ENCODE measurements at regions not wholly inside any gene's neighbourhood (a gene's known extent, or its start where the extent isn't known, plus 50 kb on each side); places are given as distances from the start of the nearest gene placed in this dataset.

DNA sequence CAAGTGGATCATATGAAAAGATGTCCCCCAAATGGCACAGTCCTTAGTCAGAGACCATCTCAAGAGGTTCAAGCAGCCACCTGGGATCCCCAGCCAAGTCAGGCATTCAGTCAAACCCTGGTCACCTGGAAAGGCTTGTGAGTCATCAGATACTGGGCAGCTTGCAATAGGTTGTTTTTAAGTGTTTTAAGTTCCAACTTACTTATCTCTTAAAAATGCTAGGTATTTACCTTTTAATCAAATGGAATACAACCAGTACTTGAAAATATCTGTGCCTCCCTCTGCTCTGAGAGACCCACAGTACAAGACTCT lies 262.2 kb downstream of the WDR11 start:
- H3K9me3 ChIP-seq (replicated peaks), result peaks cover 11% of the 10 kb centered on the region; the same call in 1 of the 2 replicates
- H3K27ac ChIP-seq, result no peak overlapping the region
- H3K27me3 ChIP-seq (replicated peaks), result no peaks in the 10 kb centered on the region
- H3K36me3 ChIP-seq, result no peaks in the 10 kb centered on the region
- no peak overlapping the region for H3K4me3 ChIP-seq
- no peak for DNase-seq (ENCODE audit: low read depth in 1 of 2, low spot score in 2 of 2)
- H3K4me1 ChIP-seq (replicated peaks), result no peaks in the 10 kb centered on the region

GRCh38 chr10:121113911-121114310 lies 262.7 kb downstream of the WDR11 start:
- H3K4me1 ChIP-seq (replicated peaks), result no peaks in the 10 kb centered on the region
- no peak overlapping the region for H3K27ac ChIP-seq
- no peak for DNase-seq (ENCODE audit: low read depth in 1 of 2, low spot score in 2 of 2)
- peaks cover 7% of the 10 kb centered on the region; the same call in 1 of the 2 replicates for H3K9me3 ChIP-seq (replicated peaks)
- no peaks in the 10 kb centered on the region for H3K27me3 ChIP-seq (replicated peaks)
- H3K4me3 ChIP-seq, result no peak overlapping the region
- H3K36me3 ChIP-seq, result no peaks in the 10 kb centered on the region

DNA sequence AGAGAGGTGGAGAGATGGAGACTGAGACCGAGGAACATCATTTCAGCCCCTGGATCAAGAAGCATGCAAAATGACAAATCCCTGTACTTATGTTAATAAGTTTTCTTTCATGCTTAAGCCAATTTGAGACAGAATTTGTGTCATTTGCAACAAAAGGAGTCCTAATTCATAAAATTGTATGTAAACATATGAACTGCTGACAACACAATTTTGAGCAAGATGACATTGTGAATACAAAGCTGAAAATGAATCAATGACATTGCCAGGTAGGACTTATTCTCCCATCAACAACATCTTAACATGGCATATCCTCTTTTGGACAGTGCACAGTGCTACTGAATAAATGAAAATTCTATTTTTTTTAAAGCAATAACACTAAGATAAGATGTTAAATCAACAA lies 264.0 kb downstream of the WDR11 start:
- peaks cover 6% of the 10 kb centered on the region; the same call in 1 of the 2 replicates for H3K9me3 ChIP-seq (replicated peaks)
- no peak for DNase-seq (ENCODE audit: low read depth in 1 of 2, low spot score in 2 of 2)

DNA sequence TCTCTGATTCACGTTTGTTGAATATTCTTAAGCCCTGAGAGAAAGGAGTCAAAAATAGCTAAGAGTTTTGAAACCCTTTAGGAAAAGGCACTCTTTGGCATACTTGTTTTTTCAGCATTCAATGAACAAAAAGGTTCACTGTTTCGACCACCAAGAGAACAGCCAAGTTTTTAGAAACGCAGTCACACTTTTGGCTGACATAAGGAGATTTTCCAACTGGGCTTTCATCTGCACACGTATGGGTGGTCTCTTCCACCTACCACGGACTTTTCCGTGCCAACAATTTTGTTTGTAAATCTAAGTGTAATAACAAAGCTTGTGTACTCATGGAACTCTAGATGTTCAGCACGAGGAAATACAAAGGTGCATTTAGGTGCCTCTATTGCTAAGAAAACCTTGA lies 270.3 kb downstream of the WDR11 start:
- H3K27ac ChIP-seq, result no peak overlapping the region
- DNase-seq (ENCODE audit: low read depth in 1 of 2, low spot score in 2 of 2), result no peak
- H3K27me3 ChIP-seq (replicated peaks), result no peaks in the 10 kb centered on the region
- H3K36me3 ChIP-seq, result no peaks in the 10 kb centered on the region
- H3K4me1 ChIP-seq (replicated peaks), result no peaks in the 10 kb centered on the region
- peaks cover 2% of the 10 kb centered on the region; the same call in 1 of the 2 replicates for H3K9me3 ChIP-seq (replicated peaks)
- no peak overlapping the region for H3K4me3 ChIP-seq

More for the DNA sequence above, 264.0 kb downstream of the WDR11 start:
- Histone ChIP-seq H3K4me1 (replicated peaks) (no peaks in the 10 kb centered on the region), H3K36me3 (no peaks in the 10 kb centered on the region), H3K27ac (no peak overlapping the region), H3K4me3 (no peak overlapping the region), H3K27me3 (replicated peaks) (no peaks in the 10 kb centered on the region)

DNA sequence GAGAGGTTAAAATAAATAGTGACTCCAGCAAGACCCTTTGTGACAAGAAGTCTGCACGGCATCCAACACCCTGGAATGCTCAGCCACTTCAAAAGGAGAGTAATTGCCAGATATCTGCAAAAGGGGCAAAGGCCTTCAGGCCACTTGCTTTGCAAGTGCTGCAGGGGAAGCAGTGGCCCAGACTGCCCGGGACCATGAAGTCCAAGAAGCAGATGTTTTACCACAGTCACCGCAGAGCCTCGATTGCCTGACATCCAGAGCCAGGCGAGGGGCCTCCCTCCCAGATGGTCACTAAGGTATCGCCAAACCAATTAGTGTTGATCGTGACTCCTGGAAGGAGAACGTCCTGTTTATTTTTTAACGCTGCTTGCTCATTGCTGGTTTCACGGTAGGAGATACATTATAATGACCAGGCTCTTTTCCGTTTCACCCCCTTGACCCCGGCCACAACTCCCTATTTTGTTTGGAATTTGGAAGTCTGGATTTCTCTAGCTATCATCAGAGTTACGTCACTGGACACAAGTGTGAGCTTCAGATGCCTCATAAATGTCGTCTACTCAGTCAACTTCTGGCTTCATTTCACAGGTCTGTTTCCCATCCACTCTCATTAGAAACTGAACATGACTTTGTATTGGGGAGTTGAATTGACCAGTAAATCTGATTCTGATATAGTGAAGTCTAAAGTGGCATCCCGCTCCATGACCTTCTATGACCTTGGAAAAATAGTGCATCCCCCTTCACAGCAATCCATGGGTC lies 276.2 kb downstream of the WDR11 start:
- DNase-seq (ENCODE audit: low read depth in 1 of 2, low spot score in 2 of 2), result no peak
- no peaks in the 10 kb centered on the region for H3K36me3 ChIP-seq
- H3K9me3 ChIP-seq (replicated peaks), result no peaks in the 10 kb centered on the region; the same call in 1 of the 2 replicates
- no peaks in the 10 kb centered on the region for H3K27me3 ChIP-seq (replicated peaks)
- H3K27ac ChIP-seq, result no peak overlapping the region
- no peaks in the 10 kb centered on the region for H3K4me1 ChIP-seq (replicated peaks)
- H3K4me3 ChIP-seq, result no peak overlapping the region

DNA sequence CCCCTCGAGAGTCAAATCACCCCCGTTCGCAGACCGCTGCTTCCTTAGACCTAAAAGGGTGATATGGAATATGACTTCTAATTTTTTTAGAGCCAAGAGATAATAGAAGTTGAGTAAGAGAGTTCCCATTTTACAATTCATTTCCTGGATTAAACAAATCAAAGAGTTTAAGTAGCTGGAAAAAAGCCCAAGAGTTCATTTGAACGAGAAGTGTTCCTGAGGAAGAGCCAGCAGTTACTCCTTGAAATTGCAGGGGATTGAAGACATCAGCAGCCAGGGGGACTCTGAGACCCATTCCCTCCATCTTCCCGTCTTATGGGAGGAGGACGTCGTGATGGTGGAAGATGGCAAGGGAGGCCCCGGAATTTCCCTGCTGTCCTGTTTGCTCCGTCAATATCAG lies 277.0 kb downstream of the WDR11 start:
- no peaks in the 10 kb centered on the region for H3K27me3 ChIP-seq (replicated peaks)
- no peak overlapping the region for H3K27ac ChIP-seq
- H3K4me1 ChIP-seq (replicated peaks), result no peaks in the 10 kb centered on the region
- no peak for DNase-seq (ENCODE audit: low read depth in 1 of 2, low spot score in 2 of 2)
- no peaks in the 10 kb centered on the region; the same call in 1 of the 2 replicates for H3K9me3 ChIP-seq (replicated peaks)
- H3K4me3 ChIP-seq, result no peak overlapping the region
- no peaks in the 10 kb centered on the region for H3K36me3 ChIP-seq

DNA sequence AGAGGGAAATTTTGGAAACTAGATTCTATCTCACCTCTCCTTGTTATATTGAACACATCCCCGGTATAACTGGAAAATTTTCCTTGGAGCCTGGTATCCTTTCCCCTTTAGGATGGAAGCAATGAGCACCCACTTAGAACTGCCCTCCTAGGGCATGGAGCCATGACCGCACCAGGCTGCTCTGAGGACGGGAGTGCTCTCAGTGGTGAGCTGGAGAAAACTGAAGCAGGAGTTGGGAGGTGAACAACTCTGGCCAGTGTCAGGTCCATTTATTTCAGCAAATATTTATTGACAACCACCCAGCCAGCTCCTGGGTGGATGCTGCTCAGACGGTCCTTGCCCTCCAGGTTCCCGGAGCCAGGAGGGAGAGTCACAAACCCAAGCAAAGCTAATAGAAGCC lies 278.1 kb downstream of the WDR11 start:
- no peaks in the 10 kb centered on the region; the same call in 1 of the 2 replicates for H3K9me3 ChIP-seq (replicated peaks)

GRCh38 chr10:121130382-121130781 lies 279.2 kb downstream of the WDR11 start:
- H3K9me3 ChIP-seq (replicated peaks), result no peaks in the 10 kb centered on the region; the same call in 1 of the 2 replicates
- no peaks in the 10 kb centered on the region for H3K4me1 ChIP-seq (replicated peaks)

More for the DNA sequence above, 278.1 kb downstream of the WDR11 start:
- H3K36me3 ChIP-seq, result no peaks in the 10 kb centered on the region
- no peak for DNase-seq (ENCODE audit: low read depth in 1 of 2, low spot score in 2 of 2)
- H3K4me3 ChIP-seq, result no peak overlapping the region
- H3K27me3 ChIP-seq (replicated peaks), result no peaks in the 10 kb centered on the region
- no peak overlapping the region for H3K27ac ChIP-seq
- no peaks in the 10 kb centered on the region for H3K4me1 ChIP-seq (replicated peaks)

GRCh38 chr10:121131014-121131413 lies 279.9 kb downstream of the WDR11 start:
- no peaks in the 10 kb centered on the region for H3K27me3 ChIP-seq (replicated peaks)

More at GRCh38 chr10:121130382-121130781, 279.2 kb downstream of the WDR11 start:
- Histone ChIP-seq H3K36me3 (no peaks in the 10 kb centered on the region), H3K27ac (no peak overlapping the region), H3K4me3 (no peak overlapping the region), H3K27me3 (replicated peaks) (no peaks in the 10 kb centered on the region)
- DNase-seq (ENCODE audit: low read depth in 1 of 2, low spot score in 2 of 2), result no peak

DNA sequence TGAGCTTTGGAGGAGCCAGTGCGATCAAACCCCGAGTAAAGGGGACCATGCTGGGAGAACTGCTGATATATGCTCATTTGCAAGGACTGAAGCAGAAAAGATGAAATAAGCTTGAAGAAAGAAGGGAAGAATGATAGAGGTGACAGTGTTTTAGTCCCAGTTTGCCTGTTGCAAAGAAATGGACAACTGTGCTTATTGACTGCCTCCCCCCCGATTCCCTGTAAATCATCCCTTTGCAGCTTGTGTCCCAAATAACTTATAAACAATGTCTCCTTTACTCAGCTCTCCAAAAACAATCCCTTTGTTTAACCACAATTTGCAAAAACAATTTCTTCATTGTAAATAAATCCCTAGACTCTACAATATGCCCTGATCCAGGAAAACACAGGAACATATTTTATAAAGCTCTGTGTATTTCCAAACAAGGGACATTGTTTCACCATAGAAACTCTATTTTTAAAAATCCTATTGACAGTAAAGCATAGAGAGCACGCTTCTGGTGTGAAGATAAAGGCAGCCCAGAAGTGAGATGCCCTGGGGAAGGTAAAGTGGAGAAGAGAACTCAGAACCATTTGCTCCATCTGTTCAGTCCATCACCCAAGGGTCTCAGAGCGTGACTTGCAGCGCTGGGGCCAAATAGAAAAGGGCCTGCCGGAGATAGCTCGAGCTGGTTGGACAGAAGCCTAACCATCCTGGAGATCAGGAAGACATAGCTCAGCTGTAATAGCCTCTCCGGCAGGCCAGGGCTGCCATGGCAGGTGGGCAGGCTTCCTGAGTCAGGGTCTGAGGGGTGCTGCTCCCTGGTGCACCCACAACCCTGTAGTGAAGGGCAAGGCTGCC lies 280.5 kb downstream of the WDR11 start:
- Histone ChIP-seq H3K9me3 (replicated peaks) (no peaks in the 10 kb centered on the region; the same call in 1 of the 2 replicates), H3K27me3 (replicated peaks) (no peaks in the 10 kb centered on the region), H3K4me3 (no peak overlapping the region), H3K4me1 (replicated peaks) (no peaks in the 10 kb centered on the region), H3K27ac (no peak overlapping the region), H3K36me3 (no peaks in the 10 kb centered on the region)
- peak in 1 of 2 experiments; percentile 2 for DNase-seq (ENCODE audit: low read depth in 1 of 2, low spot score in 2 of 2)

More at GRCh38 chr10:121131014-121131413, 279.9 kb downstream of the WDR11 start:
- Histone ChIP-seq H3K27ac (no peak overlapping the region), H3K4me3 (no peak overlapping the region), H3K9me3 (replicated peaks) (no peaks in the 10 kb centered on the region; the same call in 1 of the 2 replicates), H3K4me1 (replicated peaks) (no peaks in the 10 kb centered on the region), H3K36me3 (no peaks in the 10 kb centered on the region)
- no peak for DNase-seq (ENCODE audit: low read depth in 1 of 2, low spot score in 2 of 2)

GRCh38 chr10:121132273-121132672 lies 281.1 kb downstream of the WDR11 start:
- Histone ChIP-seq H3K9me3 (replicated peaks) (no peaks in the 10 kb centered on the region; the same call in 1 of the 2 replicates), H3K4me3 (no peak overlapping the region), H3K36me3 (no peaks in the 10 kb centered on the region), H3K27ac (no peak overlapping the region), H3K4me1 (replicated peaks) (no peaks in the 10 kb centered on the region), H3K27me3 (replicated peaks) (no peaks in the 10 kb centered on the region)
- no peak for DNase-seq (ENCODE audit: low read depth in 1 of 2, low spot score in 2 of 2)

DNA sequence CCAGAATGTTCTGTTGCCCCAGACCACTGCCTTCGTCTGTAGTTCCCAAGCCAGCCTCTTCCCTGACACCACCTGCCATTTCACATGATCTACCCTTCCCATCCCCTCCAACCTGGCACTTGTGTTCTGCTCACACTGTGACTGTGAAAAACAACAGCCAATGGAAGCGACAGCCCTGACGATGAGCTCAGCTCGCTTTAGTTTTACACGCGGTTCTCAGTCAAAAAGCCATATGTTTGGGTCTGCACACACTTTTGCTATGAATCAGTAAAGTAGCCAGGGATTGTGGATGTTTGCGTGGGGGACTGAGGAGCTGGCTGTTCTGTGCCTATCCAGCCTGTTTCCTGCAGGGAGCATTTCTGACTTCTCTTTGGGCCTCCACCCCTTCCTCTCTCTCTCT lies 282.7 kb downstream of the WDR11 start:
- no peaks in the 10 kb centered on the region for H3K4me1 ChIP-seq (replicated peaks)
- no peaks in the 10 kb centered on the region for H3K36me3 ChIP-seq
- H3K4me3 ChIP-seq, result no peak overlapping the region
- H3K27ac ChIP-seq, result no peak overlapping the region
- H3K27me3 ChIP-seq (replicated peaks), result no peaks in the 10 kb centered on the region
- no peaks in the 10 kb centered on the region; the same call in 1 of the 2 replicates for H3K9me3 ChIP-seq (replicated peaks)
- DNase-seq (ENCODE audit: low read depth in 1 of 2, low spot score in 2 of 2), result no peak

DNA sequence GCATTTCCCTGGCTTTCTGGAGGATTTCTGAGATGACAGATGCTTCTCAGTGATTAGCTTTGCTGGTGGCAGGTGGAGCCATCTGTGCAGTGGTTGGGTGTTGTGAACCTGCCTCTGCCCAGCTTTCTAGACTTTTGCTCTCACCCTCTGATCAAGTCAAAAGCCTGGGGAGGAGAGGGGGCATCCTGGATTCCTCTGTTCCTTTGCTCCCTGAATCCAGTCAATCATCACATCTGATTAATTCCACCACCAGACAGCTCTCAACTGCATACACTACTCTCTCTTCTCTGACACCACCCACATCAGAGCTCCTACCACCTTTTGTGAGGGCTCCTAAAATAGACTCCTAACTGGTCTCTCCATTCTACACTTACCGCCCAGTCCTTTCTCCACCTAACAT lies 283.5 kb downstream of the WDR11 start:
- Histone ChIP-seq H3K27ac (no peak overlapping the region), H3K9me3 (replicated peaks) (peaks cover 1% of the 10 kb centered on the region; the same call in 1 of the 2 replicates), H3K4me3 (no peak overlapping the region), H3K27me3 (replicated peaks) (no peaks in the 10 kb centered on the region), H3K4me1 (replicated peaks) (no peaks in the 10 kb centered on the region), H3K36me3 (no peaks in the 10 kb centered on the region)
- DNase-seq (ENCODE audit: low read depth in 1 of 2, low spot score in 2 of 2), result no peak

- Histone ChIP-seq H3K9me3 (replicated peaks) (peaks cover 2% of the 10 kb centered on the region; the same call in 1 of the 2 replicates), H3K36me3 (no peaks in the 10 kb centered on the region), H3K27me3 (replicated peaks) (no peaks in the 10 kb centered on the region), H3K27ac (no peak overlapping the region), H3K4me3 (no peak overlapping the region), H3K4me1 (replicated peaks) (no peaks in the 10 kb centered on the region)
- DNase-seq (ENCODE audit: low read depth in 1 of 2, low spot score in 2 of 2), result no peak
Measured at GRCh38 chr10:121135512-121135911, 284.4 kb downstream of the WDR11 start.

Measured in SJSA1 (cell line).